Suprapubic skin (tissue), 4 donors: ENCODE measurements at regions not wholly inside any gene's neighbourhood (a gene's known extent, or its start where the extent isn't known, plus 50 kb on each side); places are given as distances from the start of the nearest gene placed in this dataset.

ENCODE experiments used
- POLR2A ChIP-seq, 2 donors: fragments of 450-650 bp; IDR thresholded peaks; one replicate each; pipeline ENCODE4 v1.6.1; 2017; ENCODE audit warnings: antibody characterized with exemption in 2 of 2, mild to moderate bottlenecking in 2 of 2, moderate library complexity in 2 of 2
- POLR2AphosphoS5 ChIP-seq, 3 donors: sonication (generic); formaldehyde crosslinking; IDR thresholded peaks; one replicate each; pipeline ENCODE4 v1.6.1; 2017; ENCODE audit warnings: antibody characterized with exemption in 3 of 3
- TF ChIP-seq, protein P1 (sequence below), 2 donors: fragments of 200-600 bp in 1 of 2; fragments of 450-650 bp in 1 of 2; sonication (generic) in 1 of 2; IDR thresholded peaks; one replicate each; pipeline ENCODE4 v1.5.1; 2016 to 2019; ENCODE audit warnings: antibody characterized with exemption in 2 of 2, mild to moderate bottlenecking in 1 of 2, moderate library complexity in 1 of 2

DNA sequence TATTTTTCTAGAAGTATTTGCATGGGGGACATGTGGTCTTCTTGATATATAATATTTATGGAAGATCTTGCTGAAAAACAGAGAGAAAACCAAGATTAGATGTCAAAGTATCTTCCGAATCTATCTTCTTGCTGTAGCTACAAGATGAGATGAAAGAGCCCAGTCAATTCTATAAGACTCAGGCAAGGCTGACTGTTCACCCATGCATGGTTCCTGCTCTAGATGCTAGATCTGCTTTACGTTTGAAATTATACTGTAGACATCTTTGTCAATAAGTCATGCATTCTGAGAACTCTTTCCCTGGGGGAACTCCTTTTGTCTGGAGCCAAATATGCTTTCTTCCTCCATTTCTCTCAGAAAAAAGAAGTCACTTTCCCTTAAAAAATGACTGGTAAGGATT lies 1292.0 kb downstream of the XPNPEP1 start:
- TF ChIP-seq, protein P1, sequence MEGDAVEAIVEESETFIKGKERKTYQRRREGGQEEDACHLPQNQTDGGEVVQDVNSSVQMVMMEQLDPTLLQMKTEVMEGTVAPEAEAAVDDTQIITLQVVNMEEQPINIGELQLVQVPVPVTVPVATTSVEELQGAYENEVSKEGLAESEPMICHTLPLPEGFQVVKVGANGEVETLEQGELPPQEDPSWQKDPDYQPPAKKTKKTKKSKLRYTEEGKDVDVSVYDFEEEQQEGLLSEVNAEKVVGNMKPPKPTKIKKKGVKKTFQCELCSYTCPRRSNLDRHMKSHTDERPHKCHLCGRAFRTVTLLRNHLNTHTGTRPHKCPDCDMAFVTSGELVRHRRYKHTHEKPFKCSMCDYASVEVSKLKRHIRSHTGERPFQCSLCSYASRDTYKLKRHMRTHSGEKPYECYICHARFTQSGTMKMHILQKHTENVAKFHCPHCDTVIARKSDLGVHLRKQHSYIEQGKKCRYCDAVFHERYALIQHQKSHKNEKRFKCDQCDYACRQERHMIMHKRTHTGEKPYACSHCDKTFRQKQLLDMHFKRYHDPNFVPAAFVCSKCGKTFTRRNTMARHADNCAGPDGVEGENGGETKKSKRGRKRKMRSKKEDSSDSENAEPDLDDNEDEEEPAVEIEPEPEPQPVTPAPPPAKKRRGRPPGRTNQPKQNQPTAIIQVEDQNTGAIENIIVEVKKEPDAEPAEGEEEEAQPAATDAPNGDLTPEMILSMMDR (IDR thresholded peaks at IDR 0.05) = no peak
- TF ChIP-seq POLR2AphosphoS5 (IDR thresholded peaks at IDR 0.05) (no peak), POLR2A (IDR thresholded peaks at IDR 0.05) (no peak)
